D721Med (cell line): ENCODE measurements at regions not wholly inside any gene's neighbourhood (a gene's known extent, or its start where the extent isn't known, plus 50 kb on each side); places are given as distances from the start of the nearest gene placed in this dataset.

Experiments
- DNase-seq: peaks from one replicate; pipeline ENCODE4 v3.0.0; 2011; ENCODE audit warnings: low spot score; ENCODE audit not compliant: insufficient read length
- FAIRE-seq: peaks from 2 replicates; lab custom pipeline; 2011; peaks lifted over from hg19 to GRCh38; lab: Jason Lieb, UNC
- CTCF ChIP-seq: IDR thresholded peaks from 2 replicates; pipeline ENCODE4 v1.5.1; 2012; ENCODE audit warnings: mild to moderate bottlenecking, control low read depth; ENCODE audit not compliant: insufficient read depth; ENCODE audit errors: missing control alignments

DNA sequence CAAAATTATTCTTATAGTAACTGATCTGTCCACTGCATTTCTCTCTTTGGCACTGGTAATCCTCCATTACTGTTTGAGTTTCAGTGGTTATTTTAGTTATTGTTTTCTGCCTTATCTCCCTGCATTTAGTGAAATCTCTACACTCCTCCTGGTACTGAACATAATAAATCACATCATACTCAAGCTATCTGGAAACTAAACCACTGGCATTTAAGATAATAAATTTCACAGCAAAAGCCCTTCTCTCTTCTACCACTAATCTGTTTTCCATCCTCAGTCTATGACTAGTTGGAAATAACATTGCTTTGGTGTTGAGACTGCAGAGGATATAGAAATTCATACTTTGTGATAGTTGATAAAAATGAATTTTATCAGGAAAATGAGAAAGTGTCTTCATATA lies 399.3 kb upstream of the FSHR start:
- FAIRE-seq (no peak), DNase-seq (no peak)
- TF ChIP-seq CTCF: no peak

DNA sequence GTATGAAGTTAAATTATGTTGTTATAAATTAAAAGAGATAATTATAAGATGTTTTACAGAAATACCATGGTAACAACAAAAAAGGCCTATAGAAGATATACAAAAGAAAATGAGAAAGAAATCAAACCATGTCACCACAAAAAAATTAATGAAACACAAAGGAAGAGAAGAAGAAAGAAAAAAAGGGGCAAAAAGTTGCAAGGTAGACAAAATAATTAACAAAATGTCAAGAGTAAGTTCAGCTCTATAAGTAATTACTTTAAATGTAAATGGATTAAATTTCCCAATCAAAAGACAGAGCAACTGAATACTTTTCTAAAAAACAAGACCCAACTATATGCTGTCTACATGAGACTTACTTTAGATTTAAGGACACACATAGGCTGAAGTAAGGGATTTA lies 378.4 kb upstream of the FSHR start:
- no peak for TF ChIP-seq CTCF
- DNase-seq (no peak), FAIRE-seq (no peak)

- no peak for FAIRE-seq
- DNase-seq: no peak
Observed at GRCh38 chr2:49515996-49516782, 361.9 kb upstream of the FSHR start.

GRCh38 chr2:49514201-49514600 lies 359.9 kb upstream of the FSHR start:
- TF ChIP-seq CTCF: no peak
- DNase-seq (no peak), FAIRE-seq (no peak)

More at GRCh38 chr2:49515996-49516782, 361.9 kb upstream of the FSHR start:
- TF ChIP-seq CTCF: no peak

DNA sequence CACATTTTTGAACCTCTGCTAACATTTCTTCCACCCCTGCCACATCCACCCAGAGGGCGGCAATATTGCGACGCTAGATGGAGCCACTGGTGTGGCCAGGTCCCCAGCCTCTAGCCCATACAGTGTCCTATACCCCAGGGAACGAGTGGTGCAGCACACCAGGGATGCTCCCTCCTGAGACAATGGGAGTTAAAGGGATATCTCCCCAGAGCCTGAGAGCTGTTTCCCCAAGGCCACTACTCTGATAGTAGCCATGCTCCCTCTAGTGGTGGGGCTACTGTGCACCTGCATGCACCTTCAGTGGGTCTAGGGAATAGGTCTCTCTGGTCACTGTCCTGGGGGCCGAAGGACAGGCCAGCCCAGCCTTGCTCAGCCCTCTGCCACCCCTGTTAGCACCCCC lies 336.4 kb upstream of the FSHR start:
- DNase-seq: no peak
- FAIRE-seq: no peak

DNA sequence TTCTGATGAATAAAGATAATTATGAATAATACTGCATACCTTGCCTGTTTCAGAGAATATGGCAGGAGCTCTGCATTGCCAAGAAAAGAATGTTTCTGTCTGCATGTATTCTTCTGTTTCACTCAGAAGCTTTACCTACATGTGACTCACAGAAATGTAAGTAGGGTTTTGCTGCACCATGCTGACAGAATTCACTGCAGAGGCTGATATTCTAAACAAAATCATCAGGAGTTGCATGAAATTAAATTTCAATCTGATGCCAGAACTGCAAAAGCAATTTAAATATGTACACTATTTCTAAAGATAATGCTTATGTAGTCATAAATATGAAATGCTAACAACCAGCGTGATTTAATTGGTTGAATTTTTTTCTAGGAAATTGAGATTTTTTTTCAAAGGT lies 332.8 kb upstream of the FSHR start:
- DNase-seq (no peak), FAIRE-seq (no peak)
- no peak for TF ChIP-seq CTCF

More for the DNA sequence above, 336.4 kb upstream of the FSHR start:
- TF ChIP-seq CTCF: peak; percentile 46

- FAIRE-seq (no peak), DNase-seq (no peak)
- TF ChIP-seq CTCF: no peak
Observed at GRCh38 chr2:49480520-49480919, 326.2 kb upstream of the FSHR start.
